ENCODE measurements at regions not wholly inside any gene's neighbourhood (a gene's known extent, or its start where the extent isn't known, plus 50 kb on each side); places are given as distances from the start of the nearest gene placed in this dataset.
A peak's percentile ranks its signal among the peaks of the same experiment; 100 is the strongest.
"Not testable (repeated sequence)": the region's sequence is repeated elsewhere in the genome, so short reads cannot be mapped to it uniquely, and the experiment has no call there.

DNA sequence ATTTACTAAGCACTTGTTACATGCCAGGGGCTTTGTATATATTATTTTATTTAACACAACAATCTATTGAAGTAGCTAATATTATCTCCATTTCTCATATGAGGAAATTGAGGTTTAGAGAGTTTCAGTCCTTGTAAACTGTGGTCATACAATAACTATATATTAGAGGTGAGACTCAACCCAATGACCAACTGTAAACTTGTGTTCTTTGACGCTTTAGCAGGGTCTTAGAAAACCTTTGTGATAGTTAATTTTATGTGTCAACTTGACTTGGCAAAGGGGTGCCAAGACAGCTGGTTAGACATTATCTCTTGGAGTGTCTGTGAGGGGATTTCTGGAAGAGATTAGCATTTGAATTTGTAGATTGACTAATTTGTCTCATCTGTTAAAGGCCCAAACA, 252.4 kb upstream of the B3GALT2 start:
- no peak for DNase-seq

DNA sequence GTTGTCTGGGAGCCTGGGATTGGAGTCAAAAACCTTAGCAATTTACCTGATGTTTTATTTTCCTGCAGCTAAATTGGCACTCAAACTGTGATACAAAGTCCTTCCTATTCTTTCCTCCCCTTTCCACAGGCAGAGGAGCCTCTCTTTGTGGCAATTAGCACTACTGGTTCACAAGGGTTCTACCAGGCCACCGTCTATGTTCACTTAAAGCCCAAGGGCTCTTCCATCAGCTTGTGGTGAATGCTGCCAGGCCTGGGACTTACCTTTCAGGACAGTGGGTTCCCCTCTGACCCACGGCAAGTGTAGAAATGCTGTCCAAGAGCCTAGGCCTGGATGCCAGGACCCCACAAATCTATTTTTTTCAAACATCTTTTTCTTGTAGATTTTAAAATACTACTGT, 251.9 kb upstream of the B3GALT2 start:
- DNase-seq: no peak

DNA sequence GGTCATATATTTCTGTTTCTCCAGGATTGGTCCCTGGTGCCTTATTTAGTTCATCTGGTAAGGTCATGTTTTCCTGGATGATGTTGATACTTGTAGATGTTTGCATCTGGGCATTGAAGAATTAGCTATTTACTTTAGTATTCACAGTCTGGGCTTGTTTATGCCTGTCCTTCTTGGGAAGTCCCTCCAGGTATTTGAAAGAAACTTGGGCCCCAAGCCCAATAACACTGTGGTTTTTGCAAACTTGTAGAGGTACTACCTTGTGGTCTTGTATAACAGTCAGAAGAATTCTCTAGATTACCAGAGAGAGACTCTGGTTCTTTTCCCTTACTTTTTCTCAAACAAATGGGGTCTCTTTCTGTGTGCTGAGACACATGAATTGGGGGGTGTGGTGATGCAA, 251.4 kb upstream of the B3GALT2 start:
- no peak for DNase-seq

DNA sequence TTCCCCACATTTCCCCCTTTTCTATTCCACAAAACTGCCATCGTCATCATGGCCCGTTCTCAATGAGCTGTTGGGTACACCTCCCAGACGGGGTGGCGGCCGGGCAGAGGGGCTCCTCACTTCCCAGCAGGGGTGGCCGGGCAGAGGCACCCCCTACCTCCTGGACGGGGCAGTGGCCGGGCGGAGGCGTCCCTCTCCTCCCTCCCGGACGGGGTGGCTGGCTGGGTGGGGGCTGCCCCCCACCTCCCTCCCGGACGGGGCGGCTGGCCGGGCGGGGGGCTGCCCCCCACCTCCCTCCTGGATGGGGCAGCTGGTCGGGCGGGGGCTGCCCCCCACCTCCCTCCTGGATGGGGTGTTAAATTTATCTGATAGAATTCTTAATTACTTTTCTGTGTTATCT, 250.9 kb upstream of the B3GALT2 start:
- DNase-seq: not testable (repeated sequence)

DNA sequence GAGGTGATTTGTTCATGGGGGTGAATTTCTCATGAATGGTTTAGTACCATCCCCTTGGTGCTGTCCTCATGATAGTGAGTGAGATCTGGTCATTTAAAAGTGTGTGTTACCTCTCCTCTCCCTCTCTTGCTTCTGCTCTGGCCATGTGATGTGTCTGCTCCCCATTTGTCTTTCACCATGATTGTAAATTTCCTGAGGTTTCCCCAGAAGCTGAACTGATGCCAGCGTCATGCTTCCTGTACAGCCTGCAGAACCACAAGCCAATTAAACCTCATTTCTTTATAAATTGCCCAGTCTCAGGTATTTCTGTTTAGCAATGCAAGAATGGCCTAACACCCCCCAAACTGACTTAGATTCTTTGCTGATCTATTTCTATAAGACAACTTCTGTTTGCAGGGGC, 249.4 kb upstream of the B3GALT2 start:
- no peak for DNase-seq

DNA sequence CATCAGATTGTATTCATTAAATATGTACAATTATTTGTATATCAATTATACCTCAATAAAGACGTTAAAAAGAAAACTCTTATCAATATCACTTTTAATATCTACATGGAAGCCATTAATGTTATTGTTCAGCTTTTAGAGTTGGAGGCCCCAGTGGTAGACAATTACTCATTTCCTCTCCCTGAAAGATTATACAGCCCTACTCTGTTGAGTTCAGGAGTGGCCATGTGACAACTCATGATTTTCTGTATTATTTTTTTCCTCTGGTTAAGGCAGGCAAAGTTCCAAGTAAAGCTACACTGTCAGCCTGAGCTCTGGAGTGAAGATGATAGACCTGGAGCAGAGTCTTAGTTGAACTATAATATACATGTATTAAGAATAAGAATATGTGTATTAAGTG, 247.9 kb upstream of the B3GALT2 start:
- no peak for DNase-seq

DNA sequence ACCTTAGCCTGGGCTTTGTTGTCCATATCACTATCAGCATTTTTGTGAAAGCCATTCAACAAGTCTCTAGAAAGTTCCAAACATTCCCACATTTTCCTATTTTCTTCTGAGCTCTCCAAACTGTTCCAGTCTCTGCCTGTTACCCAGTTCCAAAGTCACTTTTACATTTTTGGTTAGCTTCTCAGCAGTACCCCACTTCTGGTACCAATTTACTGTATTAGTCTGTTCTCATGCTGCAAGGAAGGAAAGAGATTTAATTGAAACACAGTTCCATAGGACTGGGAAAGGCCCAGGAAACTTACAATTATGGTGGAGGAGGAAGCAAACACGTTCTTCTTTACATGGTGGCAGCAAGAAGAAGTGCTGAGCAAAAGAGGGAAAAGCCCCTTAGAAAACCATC, 247.2 kb upstream of the B3GALT2 start:
- DNase-seq: no peak

DNA sequence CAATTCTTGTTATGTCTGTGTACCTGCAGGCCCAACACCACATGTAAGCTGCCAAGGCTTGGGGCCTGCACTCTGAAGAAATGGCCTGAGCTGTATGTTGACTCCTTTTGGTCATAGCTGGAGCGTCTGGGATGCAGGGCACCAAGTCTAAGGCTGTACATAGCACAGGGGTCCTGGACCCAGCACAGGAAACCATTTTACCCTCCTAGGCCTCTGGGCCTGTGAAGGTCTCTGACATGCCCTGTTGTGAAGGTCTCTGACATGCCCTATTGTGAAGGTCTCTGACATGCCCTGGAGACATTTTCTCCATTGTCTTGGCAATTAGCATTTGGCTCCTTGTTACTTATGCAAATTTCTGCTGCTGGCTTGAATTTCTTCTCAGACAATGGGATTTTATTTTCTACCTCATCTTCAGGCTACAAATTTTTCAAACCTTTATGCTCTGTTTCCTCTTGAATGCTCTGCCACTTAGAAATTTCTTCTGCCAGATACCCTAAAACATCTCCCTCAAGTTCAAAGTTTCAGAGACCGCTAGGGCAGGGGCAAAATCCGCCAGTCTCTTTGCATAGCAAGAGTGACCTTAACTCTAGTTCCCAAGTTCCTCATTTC, 246.7 kb upstream of the B3GALT2 start:
- DNase-seq: no peak

DNA sequence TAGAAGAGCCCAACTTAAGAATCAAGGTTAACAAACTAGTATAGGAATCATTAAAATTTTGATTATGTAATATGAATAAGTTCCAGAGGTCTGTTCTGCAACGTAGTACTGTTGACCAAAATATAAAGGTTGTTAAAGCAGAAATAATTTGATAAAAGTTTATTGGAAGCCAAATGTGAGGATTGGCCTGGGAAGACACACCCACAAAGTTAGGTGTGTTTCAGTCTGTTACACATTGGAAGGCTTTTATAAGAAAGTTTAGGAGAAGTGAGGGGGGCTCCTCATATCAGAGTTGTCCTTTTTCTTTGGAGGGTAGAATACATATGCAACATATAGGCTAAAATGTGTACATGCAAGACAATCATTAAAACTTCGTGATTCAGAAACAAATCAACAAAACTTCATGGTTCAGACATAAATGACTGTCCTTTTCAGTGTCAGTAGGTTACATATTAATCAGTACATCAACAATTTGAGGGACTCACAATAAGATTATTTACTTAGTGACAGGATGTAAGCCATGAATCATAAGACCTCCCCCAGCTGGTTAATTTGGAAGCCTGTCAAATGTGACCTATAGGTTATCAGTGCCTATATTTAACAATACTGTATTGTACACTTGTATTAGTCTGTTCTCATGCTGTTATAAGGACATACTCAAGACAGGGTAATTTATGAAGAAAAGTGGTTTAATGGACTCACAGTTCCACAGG, 245.0 kb upstream of the B3GALT2 start:
- DNase-seq: no peak

DNA sequence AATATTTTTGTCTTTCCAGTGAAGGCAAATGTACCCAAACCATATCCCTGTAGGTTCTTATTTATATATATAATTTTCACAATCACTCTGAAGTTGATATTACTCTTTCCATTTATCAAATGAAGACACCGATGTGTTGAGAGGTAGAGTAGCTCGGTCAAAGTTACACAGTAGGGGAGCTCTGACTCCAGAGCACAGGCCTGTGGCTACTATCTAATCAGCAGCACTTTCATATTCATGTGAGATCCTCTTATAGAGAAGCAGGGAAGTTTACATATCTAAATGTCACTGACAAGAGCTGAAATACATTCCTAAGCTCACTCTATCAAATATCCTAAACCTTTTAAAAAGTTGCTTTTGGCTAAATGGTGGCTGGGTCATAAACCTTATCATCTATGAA, 241.1 kb upstream of the B3GALT2 start:
- DNase-seq: no peak

DNA sequence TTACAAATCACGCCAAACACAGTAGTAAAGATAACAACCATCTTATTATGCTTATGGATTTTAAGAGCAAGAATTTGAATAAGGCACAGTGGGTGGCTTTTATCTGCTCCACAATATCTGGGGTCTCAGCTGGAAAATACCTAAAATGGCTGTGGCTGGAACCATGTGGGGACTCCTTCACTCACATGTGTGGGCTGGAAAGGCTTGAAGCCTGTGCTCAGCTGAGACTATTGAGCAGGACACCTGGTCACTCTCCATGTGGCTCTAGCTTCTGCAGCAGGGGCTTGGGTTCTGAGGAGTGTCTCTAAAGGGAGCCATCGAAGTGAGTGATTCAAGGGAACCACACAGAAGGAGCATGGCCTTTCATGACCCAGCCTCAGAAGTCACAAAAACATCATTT, 239.6 kb upstream of the B3GALT2 start:
- no peak for DNase-seq

DNA sequence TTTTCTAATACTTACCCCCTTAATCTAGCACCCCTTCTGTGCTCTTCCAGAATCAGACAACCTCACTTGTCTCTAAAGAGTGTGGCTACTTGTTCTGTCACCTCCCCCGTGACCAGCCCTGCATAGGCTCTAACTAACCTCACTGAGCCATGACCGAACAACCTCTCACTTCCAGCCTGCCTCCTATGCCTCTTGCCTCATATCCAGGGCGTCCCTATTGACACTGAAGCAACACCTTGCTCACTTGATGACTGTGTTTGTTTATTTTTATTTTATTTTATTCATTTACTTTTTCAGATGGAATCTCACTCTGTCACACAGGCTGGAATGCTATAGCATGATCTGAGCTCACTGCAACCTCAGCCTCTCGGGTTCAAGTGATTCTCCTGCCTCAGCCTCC, 235.1 kb upstream of the B3GALT2 start:
- DNase-seq: no peak

DNA sequence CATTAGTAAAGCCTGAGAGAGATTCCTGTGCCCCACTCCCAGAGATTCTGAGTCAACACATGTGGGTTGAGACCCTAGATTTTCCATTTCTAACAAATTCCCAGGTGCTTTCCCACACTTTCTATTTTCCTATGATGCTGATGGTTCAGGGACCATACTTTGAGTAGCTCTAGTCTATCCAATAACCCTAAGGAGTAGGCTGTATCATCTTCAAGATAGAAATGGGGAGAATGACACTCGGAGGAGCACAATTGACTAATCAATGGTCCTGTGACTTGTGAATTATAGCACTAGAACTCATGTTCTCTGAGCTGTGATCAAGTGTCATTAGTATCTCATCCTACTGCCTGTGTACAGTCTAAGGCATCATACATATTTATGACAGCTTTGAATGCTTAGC, 232.9 kb upstream of the B3GALT2 start:
- DNase-seq: no peak

DNA sequence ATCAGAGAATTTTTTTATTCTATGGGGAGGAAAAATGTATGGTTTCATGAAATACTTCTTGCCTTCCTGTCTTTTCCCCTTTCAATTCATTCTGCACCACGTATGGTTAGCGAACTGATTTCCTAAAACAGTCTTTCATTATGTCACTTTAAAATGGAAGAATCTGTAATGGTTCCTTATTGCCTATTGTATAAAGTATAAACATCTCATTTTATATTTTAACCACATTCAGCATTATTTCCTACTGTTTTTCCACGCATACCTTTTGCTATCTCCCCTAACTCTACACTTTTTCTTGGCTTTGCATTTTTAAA, 232.3 kb upstream of the B3GALT2 start:
- no peak for DNase-seq

DNA sequence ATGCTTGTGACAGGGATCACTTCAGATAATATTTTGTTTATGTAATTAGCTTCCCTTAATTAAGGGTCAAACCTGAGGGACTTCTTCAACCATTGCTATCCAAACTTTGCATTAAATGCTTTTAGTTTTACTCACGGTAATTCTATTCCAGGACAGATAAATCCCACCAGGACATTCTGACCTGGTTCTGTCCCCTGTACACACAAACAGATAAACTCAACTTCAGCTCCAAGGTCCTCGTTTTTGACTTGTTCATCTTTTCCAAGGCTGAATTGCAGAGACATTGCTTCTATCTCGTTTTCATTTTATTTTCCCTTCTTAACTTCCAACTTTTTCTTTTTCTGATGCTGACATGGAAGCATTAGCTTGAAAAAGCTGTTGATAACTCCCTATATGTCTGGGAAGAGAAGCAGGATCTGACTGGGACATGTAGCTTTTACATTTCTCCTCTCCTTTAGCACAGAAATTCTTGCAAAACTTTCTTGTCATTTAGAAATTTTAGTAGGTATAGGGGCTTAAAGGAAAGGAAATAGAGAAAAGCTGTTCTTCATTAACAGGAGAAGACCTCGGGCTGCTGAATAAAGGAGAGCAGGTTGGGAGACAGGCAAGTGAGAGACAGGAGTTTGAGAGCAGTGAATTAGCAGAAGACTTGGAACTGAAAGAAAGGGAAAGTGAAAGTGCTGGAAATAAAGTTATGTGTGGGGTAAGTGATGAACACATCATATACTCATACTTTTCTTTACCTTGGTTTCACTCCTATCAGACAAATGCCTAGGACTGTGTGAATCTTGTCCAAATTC, 231.7 kb upstream of the B3GALT2 start:
- DNase-seq: no peak

DNA sequence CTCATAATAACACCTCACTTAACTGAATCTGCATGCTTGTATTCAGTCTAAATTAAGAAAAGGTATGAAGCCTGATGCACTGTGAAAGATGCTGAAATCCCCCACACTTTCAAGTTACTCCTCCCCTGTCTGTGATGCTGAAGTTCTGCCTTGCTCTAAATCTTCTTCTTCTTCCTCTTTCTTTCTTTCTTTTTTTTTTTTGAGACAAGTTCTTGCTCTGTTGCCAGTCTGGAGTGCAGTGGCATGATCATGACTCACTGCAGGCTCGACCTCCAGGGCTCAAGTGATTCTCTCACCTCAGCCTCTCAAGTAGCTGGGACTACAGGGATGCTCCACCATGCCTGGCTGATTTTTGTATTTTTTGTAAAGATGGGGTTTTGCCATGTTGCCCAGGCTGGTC, 231.0 kb upstream of the B3GALT2 start:
- no peak for DNase-seq

DNA sequence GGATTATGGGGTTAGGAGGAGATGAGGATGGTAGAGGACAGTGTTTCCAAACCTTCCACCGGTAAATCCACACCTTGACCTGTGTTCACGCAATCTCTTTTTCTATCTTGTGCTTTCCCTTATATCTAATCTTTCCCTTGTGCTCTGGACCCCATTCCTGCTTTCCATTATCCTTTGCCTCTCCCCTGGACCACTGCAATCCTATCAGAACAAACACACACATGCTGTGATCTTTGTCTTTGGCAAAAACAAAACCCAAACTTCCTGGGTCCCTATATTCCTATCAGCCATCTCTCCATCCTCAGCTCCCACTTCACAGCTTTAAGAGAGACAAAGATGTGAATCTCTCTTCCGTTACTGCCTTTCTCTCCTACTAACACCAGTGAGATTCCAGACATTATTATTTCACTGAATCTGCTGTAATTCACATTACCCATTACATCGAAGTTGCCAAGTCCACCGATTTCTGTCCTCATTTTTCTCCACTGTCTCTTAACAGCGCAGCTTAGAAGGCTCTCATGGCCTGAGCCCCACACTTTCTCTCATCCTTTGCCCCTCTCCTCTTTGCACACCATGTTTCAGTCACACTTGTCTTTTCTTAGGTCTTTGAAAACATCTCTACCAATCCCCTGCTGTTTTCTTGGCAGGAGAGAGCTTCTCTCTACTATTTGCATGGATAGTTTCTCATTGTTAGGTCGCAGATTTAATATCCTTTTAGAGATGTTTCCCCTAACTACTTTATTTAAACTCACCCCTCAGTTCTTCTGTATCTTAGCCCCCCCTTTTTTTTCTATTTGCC, 230.0 kb upstream of the B3GALT2 start:
- no peak for DNase-seq

DNA sequence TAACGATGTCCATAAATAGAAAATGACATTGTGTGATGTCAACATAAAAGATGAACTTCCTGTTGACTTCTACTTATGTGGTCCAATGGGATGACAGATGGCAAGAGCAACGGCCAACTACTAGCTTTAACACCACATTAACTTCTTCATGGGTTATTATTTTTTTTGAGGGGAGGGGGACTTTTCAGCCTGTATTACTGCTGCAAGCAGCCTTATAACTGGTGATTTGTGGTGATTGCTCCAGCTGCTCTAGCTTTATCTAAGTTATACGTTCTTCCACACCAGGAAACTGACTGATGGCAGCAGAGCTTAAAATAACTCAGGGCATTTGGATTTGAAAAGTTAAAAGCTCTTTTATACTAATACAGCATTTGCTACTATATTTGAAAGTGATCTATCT, 228.8 kb upstream of the B3GALT2 start:
- DNase-seq: no peak

DNA sequence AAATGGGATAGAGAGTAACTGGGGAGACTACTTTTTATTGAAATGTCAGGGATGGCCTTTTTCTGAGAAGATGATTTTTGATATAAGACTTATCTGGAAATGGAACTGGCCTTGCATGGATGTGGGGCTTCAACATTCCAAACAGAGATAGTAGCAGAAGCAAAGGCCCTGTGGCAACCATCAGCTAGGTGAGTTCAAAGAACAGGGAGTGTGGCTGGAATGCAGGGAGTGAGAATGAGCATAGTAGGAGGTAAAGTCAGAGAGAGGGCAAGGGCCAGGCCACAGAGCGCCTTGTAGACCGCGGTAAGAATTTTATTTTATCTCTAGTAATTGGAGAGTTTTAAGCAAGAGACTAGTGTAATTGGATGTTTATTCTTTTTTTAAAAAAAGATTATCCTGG, 227.0 kb upstream of the B3GALT2 start:
- no peak for DNase-seq

DNA sequence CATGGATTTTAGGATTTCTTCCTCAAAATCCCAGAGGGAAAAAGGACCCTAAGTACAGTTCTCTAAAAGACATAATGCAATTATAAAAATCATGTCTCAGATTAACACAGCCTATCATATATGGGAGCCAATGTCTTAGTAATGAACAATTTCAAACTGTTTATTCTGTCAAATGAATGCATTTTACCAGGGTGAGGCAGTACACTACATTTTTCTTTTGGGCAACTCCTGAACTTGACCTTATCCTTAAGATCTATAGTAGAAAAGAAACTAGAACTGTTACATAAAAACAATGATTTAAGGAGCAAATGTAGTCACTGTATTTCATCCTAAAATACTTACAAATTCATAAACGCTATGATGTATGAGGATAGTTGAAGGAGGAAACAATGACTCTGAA, 226.3 kb upstream of the B3GALT2 start:
- no peak for DNase-seq

DNA sequence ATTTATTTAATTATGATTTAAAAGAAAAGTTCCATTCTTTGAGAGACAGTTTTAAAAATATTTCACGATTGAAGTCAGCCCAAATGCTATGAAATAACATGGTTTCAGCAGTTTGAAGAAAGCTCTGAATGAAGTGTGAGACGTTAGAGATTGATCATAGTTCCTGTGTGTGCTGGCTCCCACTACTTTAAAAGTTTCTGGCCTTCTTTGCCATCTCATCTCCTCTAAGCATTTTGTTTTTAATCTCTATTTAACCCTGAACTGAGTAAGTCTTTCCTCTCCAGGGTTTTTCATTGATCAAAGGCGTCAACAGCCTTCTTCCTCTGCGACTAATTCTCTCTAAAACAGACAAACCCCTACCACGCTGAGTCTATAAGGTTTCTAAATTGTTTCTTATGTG, 225.3 kb upstream of the B3GALT2 start:
- DNase-seq: no peak

DNA sequence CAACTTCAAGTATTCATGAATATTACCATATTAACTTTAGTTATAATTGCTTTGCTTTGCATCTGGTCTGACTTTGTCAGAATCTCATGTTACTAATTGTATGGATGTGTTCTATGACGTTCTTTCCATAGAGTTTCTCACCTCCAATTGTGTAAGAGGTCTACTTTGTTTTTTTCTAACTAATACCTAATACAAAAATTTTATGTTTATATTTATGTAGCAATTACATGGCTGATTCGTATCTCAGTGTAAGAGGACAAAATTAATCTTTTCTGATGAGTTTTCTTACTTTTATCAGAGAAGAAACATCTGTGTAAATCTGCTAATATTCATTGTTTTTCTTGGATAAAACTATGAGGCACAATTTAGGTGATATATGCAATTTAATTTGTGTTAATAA, 224.8 kb upstream of the B3GALT2 start:
- no peak for DNase-seq

DNA sequence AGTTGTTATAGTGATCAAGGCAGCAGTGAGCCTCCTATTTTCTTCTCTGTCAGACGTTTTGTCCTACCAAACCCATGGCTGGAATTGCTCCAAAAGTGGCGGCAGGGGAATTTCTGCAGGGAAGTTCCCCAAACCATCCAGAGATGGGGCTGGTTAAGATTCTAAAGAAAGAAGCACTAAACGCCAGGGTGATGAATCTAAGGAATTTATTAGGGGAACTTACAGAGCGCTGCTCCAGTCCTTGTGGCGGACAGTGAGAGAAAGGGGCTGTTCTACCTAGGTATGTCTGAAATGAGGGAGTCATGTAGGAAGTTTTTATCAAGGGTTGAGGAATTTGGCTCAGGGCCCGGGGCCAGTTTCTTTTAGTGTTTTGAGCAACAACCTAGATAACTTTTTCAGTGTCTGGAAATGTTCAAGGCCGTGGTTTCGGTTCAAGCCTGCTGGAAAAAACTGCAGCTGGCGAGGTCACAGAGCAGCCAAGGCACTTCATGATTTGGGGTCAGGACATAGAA, 222.4 kb upstream of the B3GALT2 start:
- DNase-seq: peak; percentile 12
